ENCODE measurements at regions not wholly inside any gene's neighbourhood (a gene's known extent, or its start where the extent isn't known, plus 50 kb on each side); places are given as distances from the start of the nearest gene placed in this dataset.

DNA sequence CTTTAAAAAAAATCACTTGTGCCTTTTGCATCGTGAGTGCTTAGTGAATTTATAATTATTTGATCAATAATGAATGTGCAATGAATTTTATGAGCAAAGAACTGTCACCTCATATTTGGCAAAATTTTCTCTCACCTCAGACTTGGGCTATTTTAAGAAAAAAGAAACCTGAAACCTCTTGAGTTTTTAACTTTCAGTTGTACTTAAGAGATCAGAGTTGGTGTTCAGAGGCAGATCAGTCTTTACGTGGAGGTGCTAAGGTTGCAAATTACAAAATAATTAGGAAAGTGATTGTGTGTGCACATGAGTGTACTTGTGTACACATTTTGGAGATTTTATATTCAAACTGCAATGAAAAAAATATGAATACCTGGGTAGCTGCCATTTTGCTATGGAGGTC lies 218.7 kb upstream of the RBFOX1 start:
- H3K9me3 Mint-ChIP-seq: peaks cover 15% of the 10 kb centered on the region
- H3K27ac Mint-ChIP-seq (ENCODE audit: low read depth): no peak overlapping the region
- DNase-seq (ENCODE audit: low spot score in 2 of 2): no peak
- H3K27me3 Mint-ChIP-seq: no peaks in the 10 kb centered on the region
- H3K4me3 Mint-ChIP-seq: no peak overlapping the region
- no peaks in the 10 kb centered on the region for H3K36me3 Mint-ChIP-seq (ENCODE audit: insufficient read depth)
- ATAC-seq (replicated peaks; ENCODE audit: extremely low read depth, poor library complexity, severe bottlenecking): no peak
- H3K4me1 Mint-ChIP-seq: no peaks in the 10 kb centered on the region

DNA sequence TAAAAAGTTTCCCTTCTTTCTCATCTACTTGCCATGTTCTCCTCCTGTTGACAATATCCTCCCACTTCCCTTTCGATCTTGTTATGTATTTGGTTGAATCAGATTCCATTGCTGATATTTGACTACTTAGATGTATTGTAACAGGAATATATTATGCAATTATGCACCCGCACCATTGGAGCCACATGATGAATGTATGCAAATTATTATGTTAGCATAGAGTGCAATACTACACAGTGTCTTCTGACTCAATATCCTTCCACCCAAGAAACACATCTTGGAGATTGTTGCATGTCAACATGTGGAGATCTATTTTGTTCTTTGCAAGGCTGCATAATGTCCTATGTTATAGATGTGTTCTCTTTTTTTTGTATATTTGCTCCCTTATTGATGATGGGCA lies 219.2 kb upstream of the RBFOX1 start:
- Mint-ChIP-seq H3K4me3 (no peak overlapping the region), H3K27ac (ENCODE audit: low read depth) (no peak overlapping the region), H3K9me3 (peaks cover 20% of the 10 kb centered on the region), H3K4me1 (no peaks in the 10 kb centered on the region), H3K36me3 (ENCODE audit: insufficient read depth) (no peaks in the 10 kb centered on the region), H3K27me3 (no peaks in the 10 kb centered on the region)
- ATAC-seq (replicated peaks; ENCODE audit: extremely low read depth, poor library complexity, severe bottlenecking) (no peak), DNase-seq (ENCODE audit: low spot score in 2 of 2) (no peak)

DNA sequence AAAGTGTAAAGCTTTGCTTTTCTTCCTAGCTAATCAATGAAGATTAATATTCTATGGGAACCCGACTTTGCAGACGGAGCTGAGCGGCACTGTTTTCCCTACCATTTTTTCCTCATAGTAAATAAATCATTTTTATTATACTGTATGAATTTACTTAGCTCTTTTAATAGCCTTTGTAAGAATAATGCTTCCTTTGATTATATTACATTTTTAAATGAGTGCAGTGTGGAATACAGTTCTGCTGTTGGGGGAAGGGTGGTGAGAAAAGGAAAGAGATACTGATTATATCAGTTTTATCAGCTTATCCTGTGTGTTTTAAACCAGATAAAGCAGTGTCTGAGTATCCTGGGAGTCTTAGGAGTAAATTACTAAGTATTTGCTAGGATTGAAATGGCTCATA lies 221.4 kb upstream of the RBFOX1 start:
- Mint-ChIP-seq H3K27me3 (no peaks in the 10 kb centered on the region), H3K4me3 (no peak overlapping the region), H3K27ac (ENCODE audit: low read depth) (no peak overlapping the region), H3K36me3 (ENCODE audit: insufficient read depth) (no peaks in the 10 kb centered on the region), H3K4me1 (no peaks in the 10 kb centered on the region), H3K9me3 (peaks cover 14% of the 10 kb centered on the region)
- ATAC-seq (replicated peaks; ENCODE audit: extremely low read depth, poor library complexity, severe bottlenecking): no peak
- DNase-seq (ENCODE audit: low spot score in 2 of 2): no peak

DNA sequence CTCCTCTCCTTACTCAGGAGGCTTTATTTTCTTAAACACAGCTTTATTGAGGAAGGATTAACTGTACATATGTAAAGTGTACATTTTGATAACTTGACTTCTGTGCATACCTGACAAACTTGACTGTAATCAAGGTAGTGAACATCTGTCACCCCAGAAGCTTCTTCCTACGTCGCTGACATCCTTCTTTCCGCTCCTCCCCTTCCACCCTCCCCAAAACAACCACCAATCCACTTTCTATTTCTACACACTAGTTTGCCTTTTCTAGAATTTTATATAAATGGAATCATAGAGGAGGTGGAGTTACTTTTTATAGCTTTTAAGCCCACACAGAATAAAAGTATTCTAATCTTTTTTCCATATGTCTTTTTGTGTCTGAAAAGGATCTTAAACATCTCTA lies 225.2 kb upstream of the RBFOX1 start:
- H3K27ac Mint-ChIP-seq (ENCODE audit: low read depth): no peak overlapping the region
- H3K9me3 Mint-ChIP-seq: peaks cover 11% of the 10 kb centered on the region
- H3K27me3 Mint-ChIP-seq: no peaks in the 10 kb centered on the region
- ATAC-seq (replicated peaks; ENCODE audit: extremely low read depth, poor library complexity, severe bottlenecking) (no peak), DNase-seq (ENCODE audit: low spot score in 2 of 2) (no peak)
- no peak overlapping the region for H3K4me3 Mint-ChIP-seq
- H3K36me3 Mint-ChIP-seq (ENCODE audit: insufficient read depth): no peaks in the 10 kb centered on the region
- H3K4me1 Mint-ChIP-seq: no peaks in the 10 kb centered on the region

DNA sequence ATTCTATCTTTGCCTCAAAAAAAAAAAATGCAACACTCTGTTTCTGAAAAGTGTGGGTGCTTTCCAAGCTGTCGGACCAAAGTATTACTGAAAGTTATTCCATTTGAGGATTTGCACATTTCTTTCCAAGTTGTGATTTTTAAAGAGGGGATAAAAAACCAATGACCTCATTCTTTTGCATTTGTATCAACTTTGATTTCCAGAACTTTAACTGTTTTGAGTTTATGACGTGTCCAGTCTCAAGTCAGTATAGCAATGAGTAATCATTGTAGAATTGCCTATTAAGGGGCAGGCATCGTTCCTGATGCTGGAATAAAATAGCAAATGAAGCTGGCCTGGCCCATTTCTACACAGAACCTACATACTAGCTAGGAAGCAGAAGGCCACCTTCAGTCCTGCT lies 229.6 kb upstream of the RBFOX1 start:
- no peaks in the 10 kb centered on the region for H3K27me3 Mint-ChIP-seq
- ATAC-seq (replicated peaks; ENCODE audit: extremely low read depth, poor library complexity, severe bottlenecking) (no peak), DNase-seq (ENCODE audit: low spot score in 2 of 2) (no peak)
- peaks cover 19% of the 10 kb centered on the region for H3K9me3 Mint-ChIP-seq
- H3K4me1 Mint-ChIP-seq: no peaks in the 10 kb centered on the region
- no peak overlapping the region for H3K27ac Mint-ChIP-seq (ENCODE audit: low read depth)
- no peaks in the 10 kb centered on the region for H3K36me3 Mint-ChIP-seq (ENCODE audit: insufficient read depth)
- no peak overlapping the region for H3K4me3 Mint-ChIP-seq

DNA sequence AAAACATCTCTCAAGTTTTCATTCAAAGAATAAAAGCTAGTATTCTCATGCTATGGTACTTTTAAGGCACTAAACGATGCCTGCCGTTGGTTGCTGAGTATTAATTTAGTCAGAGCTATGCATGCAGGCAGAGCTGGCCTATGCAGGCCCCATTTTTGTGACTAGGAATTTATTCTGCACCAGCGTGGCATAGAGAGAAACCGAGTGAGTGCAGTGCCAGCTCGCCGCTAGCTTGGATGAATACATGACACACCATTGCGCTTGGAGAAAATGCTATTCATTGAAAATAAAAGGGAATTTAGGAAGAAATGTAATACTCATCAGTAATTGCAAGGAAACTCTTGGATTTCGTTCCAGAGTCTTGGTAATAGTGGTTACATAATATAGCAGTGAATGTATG lies 231.6 kb upstream of the RBFOX1 start:
- ATAC-seq (replicated peaks; ENCODE audit: extremely low read depth, poor library complexity, severe bottlenecking) (no peak), DNase-seq (ENCODE audit: low spot score in 2 of 2) (no peak)
- H3K4me3 Mint-ChIP-seq: no peak overlapping the region
- H3K9me3 Mint-ChIP-seq: peaks cover 19% of the 10 kb centered on the region
- no peaks in the 10 kb centered on the region for H3K27me3 Mint-ChIP-seq
- no peaks in the 10 kb centered on the region for H3K4me1 Mint-ChIP-seq
- H3K36me3 Mint-ChIP-seq (ENCODE audit: insufficient read depth): no peaks in the 10 kb centered on the region
- H3K27ac Mint-ChIP-seq (ENCODE audit: low read depth): no peak overlapping the region

DNA sequence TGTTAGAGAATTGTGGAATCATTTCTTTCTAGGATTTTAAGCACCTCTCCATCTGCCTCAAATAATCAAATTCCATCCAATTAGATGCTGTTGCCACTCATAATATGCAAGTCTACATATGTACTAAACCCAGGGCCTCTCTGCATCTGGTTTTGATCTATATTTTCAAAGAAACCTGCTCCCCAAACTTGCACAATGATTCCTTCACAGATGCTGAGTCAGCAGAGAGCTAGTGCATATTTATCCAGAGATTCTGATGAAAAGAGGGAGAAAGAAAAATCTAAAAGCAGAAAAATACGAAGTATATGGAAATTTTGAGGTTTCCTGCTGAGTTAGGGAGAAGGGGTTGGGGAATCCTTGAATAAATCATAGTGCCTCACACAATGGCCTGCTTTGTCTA lies 235.1 kb upstream of the RBFOX1 start:
- Mint-ChIP-seq H3K4me1 (no peaks in the 10 kb centered on the region), H3K27me3 (no peaks in the 10 kb centered on the region), H3K4me3 (no peak overlapping the region), H3K36me3 (ENCODE audit: insufficient read depth) (no peaks in the 10 kb centered on the region), H3K9me3 (peaks cover 19% of the 10 kb centered on the region), H3K27ac (ENCODE audit: low read depth) (no peak overlapping the region)
- no peak for ATAC-seq (replicated peaks; ENCODE audit: extremely low read depth, poor library complexity, severe bottlenecking)
- DNase-seq (ENCODE audit: low spot score in 2 of 2): no peak

DNA sequence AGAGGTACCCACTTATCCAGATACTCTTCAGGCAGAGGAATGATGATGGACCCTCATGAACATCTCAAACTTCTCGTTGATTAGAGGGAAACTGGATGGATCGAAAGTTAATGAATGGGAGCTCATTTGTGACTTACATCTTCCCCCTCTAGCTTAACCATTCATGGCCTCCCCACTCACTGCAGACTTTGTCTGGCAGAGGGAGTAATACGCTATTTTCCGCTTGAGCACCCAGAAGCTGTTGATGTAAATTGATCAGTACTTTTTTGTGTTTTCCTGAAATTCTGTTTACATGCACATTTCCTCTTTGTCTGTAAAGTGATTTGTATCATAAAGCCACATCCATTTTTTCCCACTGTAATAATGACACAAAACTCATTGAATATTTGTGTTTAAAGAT lies 239.1 kb upstream of the RBFOX1 start:
- H3K36me3 Mint-ChIP-seq (ENCODE audit: insufficient read depth): no peaks in the 10 kb centered on the region
- H3K9me3 Mint-ChIP-seq: peaks cover 6% of the 10 kb centered on the region
- DNase-seq (ENCODE audit: low spot score in 2 of 2) (no peak), ATAC-seq (replicated peaks; ENCODE audit: extremely low read depth, poor library complexity, severe bottlenecking) (no peak)
- H3K27me3 Mint-ChIP-seq: no peaks in the 10 kb centered on the region
- H3K4me1 Mint-ChIP-seq: no peaks in the 10 kb centered on the region
- H3K27ac Mint-ChIP-seq (ENCODE audit: low read depth): no peak overlapping the region
- H3K4me3 Mint-ChIP-seq: no peak overlapping the region

DNA sequence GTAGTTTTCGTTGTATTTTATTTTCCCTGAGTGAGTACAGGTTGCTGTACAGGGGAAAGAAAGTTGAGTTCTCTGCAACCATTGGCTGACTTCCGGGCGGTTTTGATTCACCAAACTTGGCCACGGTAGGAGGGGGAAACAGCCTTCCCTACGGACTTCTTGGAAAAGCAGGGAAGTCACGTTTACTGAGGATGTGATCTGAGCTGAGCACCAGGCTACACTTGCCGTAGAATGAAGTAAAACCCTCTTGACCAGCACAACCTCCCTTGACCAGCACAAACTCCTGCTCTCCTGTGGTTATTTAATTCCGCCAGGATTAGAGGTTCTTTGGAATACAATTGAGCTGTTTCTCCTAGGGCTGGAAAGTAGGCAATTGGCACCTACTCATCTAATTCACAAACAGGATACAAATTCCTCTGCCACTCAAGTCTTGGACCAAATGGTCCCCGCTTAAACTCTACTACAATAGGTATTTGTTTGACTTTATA lies 242.0 kb upstream of the RBFOX1 start:
- no peak overlapping the region for H3K4me3 Mint-ChIP-seq
- no peak overlapping the region for H3K27ac Mint-ChIP-seq (ENCODE audit: low read depth)
- DNase-seq (ENCODE audit: low spot score in 2 of 2): no peak
- H3K9me3 Mint-ChIP-seq: peaks cover 18% of the 10 kb centered on the region
- no peaks in the 10 kb centered on the region for H3K27me3 Mint-ChIP-seq
- H3K36me3 Mint-ChIP-seq (ENCODE audit: insufficient read depth): no peaks in the 10 kb centered on the region
- H3K4me1 Mint-ChIP-seq: no peaks in the 10 kb centered on the region
- no peak for ATAC-seq (replicated peaks; ENCODE audit: extremely low read depth, poor library complexity, severe bottlenecking)

DNA sequence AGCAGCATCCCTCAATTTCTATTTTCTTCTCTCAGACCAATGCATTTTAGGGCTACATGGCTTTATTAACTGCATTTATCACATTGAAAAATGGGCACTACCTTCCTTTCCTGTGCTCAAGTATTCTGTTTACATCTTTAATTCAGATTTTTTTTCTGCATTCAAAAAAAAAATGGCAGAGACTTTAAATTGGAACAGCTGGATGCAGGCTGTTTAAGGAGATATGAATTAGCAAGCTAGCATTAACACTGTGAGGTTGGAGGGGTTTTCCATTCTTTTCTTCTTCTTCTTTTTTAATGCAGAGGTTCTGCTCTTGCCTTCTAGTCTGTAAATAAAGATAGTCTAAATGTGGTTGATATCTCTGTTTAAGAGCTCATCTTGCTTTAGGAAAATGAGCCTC lies 242.9 kb upstream of the RBFOX1 start:
- DNase-seq (ENCODE audit: low spot score in 2 of 2) (no peak), ATAC-seq (replicated peaks; ENCODE audit: extremely low read depth, poor library complexity, severe bottlenecking) (no peak)
- H3K36me3 Mint-ChIP-seq (ENCODE audit: insufficient read depth): no peaks in the 10 kb centered on the region
- H3K27me3 Mint-ChIP-seq: no peaks in the 10 kb centered on the region
- no peak overlapping the region for H3K4me3 Mint-ChIP-seq
- H3K27ac Mint-ChIP-seq (ENCODE audit: low read depth): no peak overlapping the region
- no peaks in the 10 kb centered on the region for H3K4me1 Mint-ChIP-seq
- H3K9me3 Mint-ChIP-seq: peaks cover 19% of the 10 kb centered on the region

DNA sequence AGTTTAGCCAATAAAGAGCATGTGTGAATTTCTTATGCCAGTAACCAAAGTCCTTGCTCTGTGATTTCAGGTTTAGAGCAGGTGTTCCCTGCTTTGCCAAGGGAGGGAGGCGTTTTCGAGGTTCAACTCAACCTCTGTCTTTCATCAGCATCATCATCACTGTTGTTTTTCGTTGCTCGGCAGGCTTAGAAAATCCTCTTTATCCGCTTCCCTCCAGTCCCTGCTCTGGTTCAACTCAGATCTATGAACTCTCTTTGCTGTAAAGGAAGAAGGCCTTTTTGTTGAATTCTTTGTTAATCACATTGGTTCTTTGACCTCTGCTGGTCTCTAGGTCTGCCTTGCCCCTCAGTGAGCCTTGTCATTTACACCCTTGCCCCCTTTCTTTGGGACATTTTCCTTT lies 243.9 kb upstream of the RBFOX1 start:
- Mint-ChIP-seq H3K4me1 (no peaks in the 10 kb centered on the region), H3K9me3 (peaks cover 17% of the 10 kb centered on the region), H3K36me3 (ENCODE audit: insufficient read depth) (no peaks in the 10 kb centered on the region), H3K27me3 (no peaks in the 10 kb centered on the region), H3K27ac (ENCODE audit: low read depth) (no peak overlapping the region), H3K4me3 (no peak overlapping the region)
- ATAC-seq (replicated peaks; ENCODE audit: extremely low read depth, poor library complexity, severe bottlenecking): no peak
- no peak for DNase-seq (ENCODE audit: low spot score in 2 of 2)

DNA sequence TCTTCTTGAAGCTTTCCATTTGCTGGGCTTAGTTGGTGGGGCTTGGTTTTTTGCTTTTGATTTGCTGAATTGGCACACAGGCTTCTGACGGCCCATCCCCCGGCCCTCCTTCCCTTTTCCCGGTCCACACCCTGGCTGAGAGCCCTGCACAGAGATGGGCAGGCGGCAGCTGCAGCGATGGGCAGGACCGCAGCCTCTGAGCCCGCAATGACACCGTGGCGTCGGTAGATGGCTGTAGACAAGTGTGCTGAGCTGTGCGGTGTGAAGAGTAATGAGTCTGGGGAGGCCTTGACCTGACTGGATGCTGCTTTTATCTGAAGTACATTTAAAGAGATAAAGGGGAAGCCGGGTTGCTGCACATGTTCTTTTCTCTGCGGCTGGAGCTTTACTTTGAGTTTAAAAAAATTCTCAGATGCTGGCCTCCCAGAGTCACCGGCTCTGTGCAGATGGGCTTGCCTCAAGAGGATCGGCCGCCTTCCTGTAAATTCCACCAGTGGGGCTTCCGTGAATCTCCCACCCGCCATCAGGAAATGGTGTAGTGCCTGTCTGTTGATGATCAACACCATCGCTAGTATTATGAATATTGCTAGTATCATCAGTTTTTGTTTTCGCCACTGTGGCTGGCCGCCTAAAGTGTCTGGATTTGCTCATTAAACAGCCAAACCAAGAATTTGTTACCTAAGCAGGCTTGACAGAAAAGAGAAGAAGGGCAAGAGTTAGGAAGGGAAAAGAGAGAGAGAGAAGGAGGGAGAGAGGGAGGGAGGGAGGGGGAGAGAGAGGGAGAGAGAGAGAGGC lies 245.6 kb upstream of the RBFOX1 start:
- H3K27ac Mint-ChIP-seq (ENCODE audit: low read depth): no peak overlapping the region
- no peak for ATAC-seq (replicated peaks; ENCODE audit: extremely low read depth, poor library complexity, severe bottlenecking)
- no peaks in the 10 kb centered on the region for H3K4me1 Mint-ChIP-seq
- peaks cover 17% of the 10 kb centered on the region for H3K9me3 Mint-ChIP-seq
- no peaks in the 10 kb centered on the region for H3K27me3 Mint-ChIP-seq
- no peak for DNase-seq (ENCODE audit: low spot score in 2 of 2)
- no peak overlapping the region for H3K4me3 Mint-ChIP-seq
- H3K36me3 Mint-ChIP-seq (ENCODE audit: insufficient read depth): no peaks in the 10 kb centered on the region

DNA sequence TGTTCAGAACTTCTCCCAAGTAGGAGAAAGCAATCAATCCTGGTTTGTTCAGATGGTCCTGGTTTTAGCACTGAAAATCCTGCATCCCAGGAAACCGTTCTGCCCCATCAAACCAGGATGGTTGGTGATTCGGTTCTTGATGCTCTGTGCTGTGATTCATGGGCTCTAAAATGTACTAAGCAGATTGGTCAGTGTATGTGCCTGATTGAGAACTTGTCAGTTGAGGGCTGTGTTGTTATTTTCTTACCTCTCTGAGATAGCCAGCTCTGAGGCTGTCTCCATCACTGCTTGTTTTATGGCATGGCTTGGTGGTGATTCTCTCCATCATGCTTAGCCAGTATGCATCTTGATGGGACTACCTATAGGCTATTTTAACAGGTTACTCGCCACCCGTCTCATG lies 246.9 kb upstream of the RBFOX1 start:
- Mint-ChIP-seq H3K27ac (ENCODE audit: low read depth) (no peak overlapping the region), H3K9me3 (peaks cover 19% of the 10 kb centered on the region), H3K27me3 (no peaks in the 10 kb centered on the region), H3K36me3 (ENCODE audit: insufficient read depth) (no peaks in the 10 kb centered on the region), H3K4me1 (no peaks in the 10 kb centered on the region), H3K4me3 (no peak overlapping the region)
- ATAC-seq (replicated peaks; ENCODE audit: extremely low read depth, poor library complexity, severe bottlenecking) (no peak), DNase-seq (ENCODE audit: low spot score in 2 of 2) (no peak)

Data from central memory CD8-positive, alpha-beta T cell (primary cell).